NCI-H460 (cell line): ENCODE measurements at regions not wholly inside any gene's neighbourhood (a gene's known extent, or its start where the extent isn't known, plus 50 kb on each side); places are given as distances from the start of the nearest gene placed in this dataset.
"Not testable (repeated sequence)": the region's sequence is repeated elsewhere in the genome, so short reads cannot be mapped to it uniquely, and the experiment has no call there.

ENCODE experiments used
- DNase-seq: peaks from one replicate; pipeline ENCODE4 v3.0.0-alpha.2; 2016; ENCODE audit warnings: low read depth; ENCODE audit errors: extremely low read depth

DNA sequence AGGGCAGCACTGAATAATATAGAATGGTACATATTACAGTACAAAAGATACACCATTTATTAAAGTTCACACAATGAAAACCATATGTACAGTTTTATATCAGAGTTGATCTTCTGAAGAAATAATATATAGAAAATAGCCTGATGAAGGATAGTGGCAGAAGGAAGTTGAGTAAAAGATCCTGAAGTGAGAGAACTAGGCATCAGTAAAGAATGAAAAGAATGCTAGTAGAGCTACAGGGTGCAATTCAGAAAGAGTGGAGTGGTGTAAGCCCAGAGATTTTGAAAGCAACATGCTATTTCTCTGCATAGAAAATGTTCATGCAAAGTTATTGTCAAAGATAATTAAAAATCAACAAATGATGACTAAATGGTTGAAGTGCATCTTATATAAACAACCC, 1552.7 kb upstream of the TENM4 start:
- DNase-seq = no peak

- no peak for DNase-seq
Observed at GRCh38 chr11:80990885-80991284, 1550.1 kb upstream of the TENM4 start.

- DNase-seq = no peak
Observed at GRCh38 chr11:80987171-80987570, 1546.3 kb upstream of the TENM4 start.

DNA sequence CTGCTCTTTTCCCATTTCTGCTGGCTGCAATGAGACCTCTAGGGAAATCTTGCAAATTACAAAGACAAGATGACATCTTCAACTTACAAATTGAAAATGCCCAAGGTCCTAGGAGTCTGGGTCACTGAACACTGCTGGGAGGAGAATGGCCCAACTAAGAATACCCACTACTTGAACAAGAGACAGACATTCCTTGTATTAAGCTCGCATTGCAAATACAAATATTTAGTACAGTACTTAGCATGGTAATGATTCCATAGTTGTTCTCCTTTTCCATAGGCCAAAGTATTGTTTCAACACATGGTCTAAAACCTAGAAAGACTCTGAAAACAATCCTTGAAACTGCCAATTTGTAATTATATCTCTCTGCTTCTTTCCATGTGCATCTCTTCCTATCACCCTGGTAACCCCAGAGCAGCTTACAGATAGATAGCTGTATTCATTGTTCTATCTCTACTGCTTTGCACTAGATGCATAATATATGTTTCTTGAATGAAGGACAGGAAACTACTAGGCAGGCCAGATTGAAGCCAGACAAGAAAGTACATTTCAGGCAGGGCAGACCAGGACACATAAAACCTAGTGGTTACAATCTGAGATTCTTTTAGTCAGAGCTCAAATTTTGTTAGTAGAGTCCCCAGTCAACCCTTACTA, 1545.7 kb upstream of the TENM4 start:
- no peak for DNase-seq

DNA sequence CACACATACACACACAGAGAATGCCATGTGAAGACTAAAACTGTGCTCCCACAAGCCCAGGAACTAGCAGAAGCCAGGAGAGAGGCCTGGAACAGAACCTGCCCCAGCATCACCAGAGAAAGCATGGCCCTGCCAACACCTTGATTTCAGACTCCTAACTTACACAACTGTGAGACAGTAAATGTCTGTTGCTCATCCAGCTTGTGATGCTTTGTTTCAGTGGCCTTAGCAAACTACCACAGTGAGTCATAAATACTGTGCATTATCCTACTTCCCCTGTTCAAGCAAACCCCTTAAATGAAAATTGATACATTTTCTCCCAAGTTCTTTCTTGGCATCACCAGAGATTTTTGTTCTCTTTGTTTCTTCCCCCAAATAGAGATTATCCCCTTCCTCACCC, 1539.4 kb upstream of the TENM4 start:
- DNase-seq = no peak

DNA sequence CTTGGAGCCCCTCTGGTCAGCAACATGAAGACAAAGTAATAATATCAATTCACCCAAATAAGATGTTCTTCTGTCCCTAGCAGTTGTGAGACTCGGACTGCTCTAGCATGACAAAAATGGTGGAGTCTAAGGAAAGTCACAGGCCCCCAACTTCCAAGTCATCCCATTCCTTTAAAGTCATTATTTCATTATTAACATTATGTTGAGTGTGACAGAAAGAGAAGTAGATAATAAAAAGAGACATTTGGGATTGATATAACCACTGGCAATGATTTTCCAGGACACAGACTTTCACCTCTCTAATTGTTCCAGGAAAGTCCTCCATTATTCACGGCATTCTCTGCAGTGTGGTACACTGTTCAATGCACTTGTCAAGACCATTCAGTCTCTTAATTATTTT, 1533.0 kb upstream of the TENM4 start:
- DNase-seq = no peak

GRCh38 chr11:80970037-80970436, 1529.2 kb upstream of the TENM4 start:
- DNase-seq = no peak

GRCh38 chr11:80967649-80968048, 1526.8 kb upstream of the TENM4 start:
- no peak for DNase-seq

DNA sequence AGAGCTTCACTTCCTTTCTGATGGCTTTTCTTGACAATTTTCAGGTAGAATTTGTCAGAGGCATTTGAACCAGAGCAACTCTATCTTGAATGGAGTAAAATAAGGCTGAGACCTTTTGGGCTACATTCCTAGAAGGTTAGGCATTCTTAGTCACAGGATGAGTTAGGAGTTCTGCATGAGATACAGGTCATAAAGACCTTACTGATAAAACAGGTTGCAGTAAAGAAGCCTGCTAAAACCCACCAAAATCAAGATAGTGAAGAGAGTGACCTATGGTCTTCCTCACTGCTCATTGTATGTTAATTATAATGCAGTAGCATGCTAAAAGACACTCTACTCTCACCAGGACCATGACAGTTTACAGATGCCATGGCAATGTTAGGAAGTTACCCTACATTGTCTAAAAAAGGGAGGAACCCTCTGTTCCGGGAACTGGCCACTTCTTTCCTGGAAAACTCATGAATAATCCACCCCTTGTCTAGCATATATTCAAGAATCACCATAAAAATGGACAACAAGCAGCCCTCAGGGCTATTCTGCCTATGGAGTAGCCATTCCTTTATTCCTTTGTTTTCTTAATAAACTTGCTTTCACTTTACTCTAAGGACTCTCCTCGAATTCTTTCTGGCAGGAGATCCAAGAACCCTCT, 1519.7 kb upstream of the TENM4 start:
- DNase-seq = no peak

DNA sequence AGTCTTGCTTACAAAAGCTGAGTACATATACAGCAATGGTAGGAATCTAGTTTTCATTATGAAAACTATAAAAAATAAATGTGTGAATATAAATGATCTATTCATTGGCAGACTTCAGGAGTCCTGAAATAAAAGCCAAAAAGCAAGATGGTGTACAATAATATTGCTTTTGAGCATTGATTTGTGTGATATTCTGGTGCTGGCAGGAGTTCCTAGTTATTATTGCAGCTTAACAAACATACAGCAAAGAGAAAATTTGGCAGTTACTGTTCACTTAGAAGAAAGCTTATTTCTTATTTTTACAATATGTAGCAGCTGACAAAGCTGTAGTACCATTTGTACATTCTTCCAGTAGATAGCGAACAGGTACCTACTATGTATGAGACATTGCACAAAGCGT, 1518.9 kb upstream of the TENM4 start:
- no peak for DNase-seq

- peak; percentile 6 for DNase-seq
Observed at GRCh38 chr11:80958987-80959386, 1518.2 kb upstream of the TENM4 start.

DNA sequence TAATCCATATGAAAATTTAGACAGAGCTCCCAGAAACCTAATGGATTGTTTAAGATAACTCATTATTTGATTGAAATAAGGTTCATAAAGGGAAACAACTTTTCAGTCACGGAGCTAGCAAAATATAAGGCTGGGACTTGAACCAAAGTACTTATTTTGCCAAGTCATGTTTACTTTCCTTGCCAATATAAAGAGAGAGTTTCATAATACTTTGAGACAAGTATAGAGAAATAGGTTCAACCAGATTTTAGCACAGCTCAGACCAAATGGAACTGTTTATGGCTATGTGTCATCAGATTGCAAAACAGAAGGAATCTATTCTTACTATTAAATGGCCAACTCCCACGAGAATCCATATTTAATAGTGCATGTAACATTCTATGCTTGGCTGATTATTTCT, 1517.5 kb upstream of the TENM4 start:
- peak; percentile 38 for DNase-seq

- DNase-seq = no peak
Observed at GRCh38 chr11:80955588-80955987, 1514.8 kb upstream of the TENM4 start.

- no peak for DNase-seq
Observed at GRCh38 chr11:80948781-80949180, 1508.0 kb upstream of the TENM4 start.

- no peak for DNase-seq
Observed at GRCh38 chr11:80944758-80945157, 1503.9 kb upstream of the TENM4 start.

- no peak for DNase-seq
Observed at GRCh38 chr11:80943226-80943625, 1502.4 kb upstream of the TENM4 start.

- DNase-seq = no peak
Observed at GRCh38 chr11:80937842-80938241, 1497.0 kb upstream of the TENM4 start.

GRCh38 chr11:80930038-80930437, 1489.2 kb upstream of the TENM4 start:
- no peak for DNase-seq

DNA sequence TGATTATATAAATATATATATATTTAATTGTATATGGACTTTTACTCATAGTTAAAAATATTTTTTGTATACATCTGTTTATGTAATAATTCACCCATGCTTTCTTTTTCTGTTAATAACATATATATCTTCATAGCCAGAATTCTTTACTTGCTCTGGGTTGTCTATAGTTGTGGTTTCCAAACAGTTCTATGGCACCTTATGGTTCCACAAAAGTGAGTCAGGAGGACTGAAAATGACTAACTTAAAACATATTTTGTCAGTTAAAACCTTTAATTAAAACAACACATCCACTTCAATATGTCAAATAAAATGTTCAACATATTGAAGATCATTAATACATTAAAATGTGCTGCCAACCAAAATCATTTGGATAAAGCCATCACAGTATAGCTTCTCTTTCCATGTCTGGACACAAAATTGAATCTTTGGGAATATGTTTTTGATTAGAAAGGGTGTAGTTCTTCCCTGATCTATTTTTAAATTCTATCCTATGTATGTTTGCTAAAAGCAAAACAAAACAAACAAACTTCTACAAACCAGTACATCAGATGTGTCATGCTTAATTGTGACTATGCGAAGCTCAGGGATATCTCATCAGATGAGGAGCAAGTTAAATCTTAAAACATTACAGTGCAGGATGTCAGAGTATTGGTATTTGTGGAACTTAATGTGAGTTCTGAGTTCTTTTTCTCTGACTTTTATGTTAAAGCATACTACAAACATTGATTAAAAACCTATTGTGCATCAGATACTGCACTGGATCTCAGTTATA, 1488.4 kb upstream of the TENM4 start:
- DNase-seq = no peak

GRCh38 chr11:80925321-80925720, 1484.5 kb upstream of the TENM4 start:
- DNase-seq = no peak

GRCh38 chr11:80921310-80921709, 1480.5 kb upstream of the TENM4 start:
- DNase-seq = not testable (repeated sequence)
